Keratinocyte (primary cell): ENCODE measurements at regions not wholly inside any gene's neighbourhood (a gene's known extent, or its start where the extent isn't known, plus 50 kb on each side); places are given as distances from the start of the nearest gene placed in this dataset.

ENCODE experiments used
- DNase-seq: peaks from one replicate; pipeline ENCODE4 v3.0.0-alpha.2; 2011; ENCODE audit warnings: low read depth, missing footprints, low spot score
- FAIRE-seq: peaks from 2 replicates; lab custom pipeline; 2011; peaks lifted over from hg19 to GRCh38; lab: Jason Lieb, UNC
- H2AFZ ChIP-seq: 2 replicates; pipeline ENCODE4 v1.6.0; 2012; ENCODE audit warnings: low read length, control low read depth, inconsistent platforms; ENCODE audit not compliant: control insufficient read depth
- H3K27ac ChIP-seq: 2 replicates; pipeline ENCODE4 v1.5.1; 2011; ENCODE audit warnings: low read length; ENCODE audit not compliant: control insufficient read depth, insufficient read depth
- H3K27me3 ChIP-seq: 3 replicates; pipeline ENCODE4 v1.6.0; 2011; ENCODE audit warnings: low read length; ENCODE audit not compliant: control insufficient read depth, insufficient read depth; ENCODE audit errors: extremely low read depth
- H3K36me3 ChIP-seq, 2 experiments: 2 replicates in 1 of 2; 3 replicates in 1 of 2; pipeline ENCODE4 v1.5.1; 2011; ENCODE audit warnings: low read length in 2 of 2, mild to moderate bottlenecking in 1 of 2; ENCODE audit not compliant: control insufficient read depth in 2 of 2, insufficient read depth in 2 of 2; ENCODE audit errors: extremely low read depth in 1 of 2
- H3K4me1 ChIP-seq: 3 replicates; pipeline ENCODE4 v1.5.1; 2011; ENCODE audit warnings: low read length; ENCODE audit not compliant: control insufficient read depth, insufficient read depth; ENCODE audit errors: extremely low read depth
- H3K4me2 ChIP-seq: 3 replicates; pipeline ENCODE4 v1.6.0; 2011; ENCODE audit warnings: low read depth, low read length; ENCODE audit not compliant: control insufficient read depth, insufficient read depth; ENCODE audit errors: extremely low read depth
- H3K4me3 ChIP-seq, 3 experiments: fragments of 200-600 bp in 1 of 3; sonication (generic) in 1 of 3; 2 replicates in 2 of 3; 3 replicates in 1 of 3; pipeline ENCODE4 v1.5.1; 2011 to 2016; ENCODE audit warnings: low read length in 3 of 3, mild to moderate bottlenecking in 3 of 3, control low read depth in 2 of 3, inconsistent platforms in 1 of 3, low read depth in 1 of 3, mixed read lengths in 1 of 3, mixed run types in 1 of 3, moderate library complexity in 1 of 3; ENCODE audit not compliant: control insufficient read depth in 2 of 3, insufficient read depth in 2 of 3; ENCODE audit errors: extremely low read depth in 1 of 3
- H3K79me2 ChIP-seq: 2 replicates; pipeline ENCODE4 v1.6.0; 2012; ENCODE audit warnings: low read length; ENCODE audit not compliant: control insufficient read depth, insufficient read depth
- H3K9ac ChIP-seq: 3 replicates; pipeline ENCODE4 v1.6.0; 2011; ENCODE audit warnings: low read length; ENCODE audit not compliant: control insufficient read depth, insufficient read depth; ENCODE audit errors: extremely low read depth
- H3K9me1 ChIP-seq: 3 replicates; pipeline ENCODE4 v1.6.0; 2011; ENCODE audit warnings: low read length; ENCODE audit not compliant: control insufficient read depth, insufficient read depth; ENCODE audit errors: extremely low read depth
- H3K9me3 ChIP-seq: 2 replicates; pipeline ENCODE4 v1.5.1; 2012; ENCODE audit warnings: low read depth, low read length; ENCODE audit not compliant: control insufficient read depth
- H4K20me1 ChIP-seq: 3 replicates; pipeline ENCODE4 v1.6.0; 2011; ENCODE audit warnings: low read length; ENCODE audit not compliant: control insufficient read depth, insufficient read depth; ENCODE audit errors: extremely low read depth
- EZH2 ChIP-seq: IDR thresholded peaks from one replicate; pipeline ENCODE4 v1.6.1; 2012; ENCODE audit warnings: inconsistent platforms, mild to moderate bottlenecking, low read length, moderate library complexity
- dilution Hi-C: fragments of 300-500 bp; cut with MboI; formaldehyde crosslinking; loops from one replicate; pipeline ENCODE4 v1.7.0; 2020; ENCODE audit warnings: low sequenced_read_pairs; ENCODE audit not compliant: extremely low pct_ligation_motif_present
- TF ChIP-seq, protein P1 (sequence below), 3 experiments: IDR thresholded peaks in 1 of 3; conservative IDR thresholded peaks in 1 of 3; optimal IDR thresholded peaks in 1 of 3; 2 replicates in 2 of 3; 3 replicates in 1 of 3; pipeline versions ENCODE3 to v1.5.1; 2011; ENCODE audit warnings: low read length in 3 of 3, mild to moderate bottlenecking in 3 of 3, moderate library complexity in 2 of 3, control low read depth in 1 of 3, inconsistent platforms in 1 of 3; ENCODE audit not compliant: insufficient read depth in 2 of 3; ENCODE audit errors: extremely low read depth in 1 of 3

GRCh38 chr4:19039816-19040215 is 1018.3 kb upstream of the LCORL start:
- dilution Hi-C loops = no loop called here
- no peaks in the 10 kb centered on the region for H3K9me3 ChIP-seq

GRCh38 chr4:19038231-19038630 is 1016.7 kb upstream of the LCORL start:
- Histone ChIP-seq H4K20me1 (no peaks in the 10 kb centered on the region), H3K36me3 (no peaks in the 10 kb centered on the region), H3K79me2 (no peaks in the 10 kb centered on the region), H3K4me3 (no peak overlapping the region), H3K9me1 (no peaks in the 10 kb centered on the region), H3K9ac (no peak overlapping the region), H3K27me3 (no peaks in the 10 kb centered on the region), H3K4me1 (no peaks in the 10 kb centered on the region), H3K9me3 (no peaks in the 10 kb centered on the region), H2AFZ (no peak overlapping the region), H3K4me2 (no peak overlapping the region), H3K27ac (no peak overlapping the region)
- DNase-seq (no peak), FAIRE-seq (no peak)
- no peak for TF ChIP-seq EZH2
- TF ChIP-seq, protein P1, sequence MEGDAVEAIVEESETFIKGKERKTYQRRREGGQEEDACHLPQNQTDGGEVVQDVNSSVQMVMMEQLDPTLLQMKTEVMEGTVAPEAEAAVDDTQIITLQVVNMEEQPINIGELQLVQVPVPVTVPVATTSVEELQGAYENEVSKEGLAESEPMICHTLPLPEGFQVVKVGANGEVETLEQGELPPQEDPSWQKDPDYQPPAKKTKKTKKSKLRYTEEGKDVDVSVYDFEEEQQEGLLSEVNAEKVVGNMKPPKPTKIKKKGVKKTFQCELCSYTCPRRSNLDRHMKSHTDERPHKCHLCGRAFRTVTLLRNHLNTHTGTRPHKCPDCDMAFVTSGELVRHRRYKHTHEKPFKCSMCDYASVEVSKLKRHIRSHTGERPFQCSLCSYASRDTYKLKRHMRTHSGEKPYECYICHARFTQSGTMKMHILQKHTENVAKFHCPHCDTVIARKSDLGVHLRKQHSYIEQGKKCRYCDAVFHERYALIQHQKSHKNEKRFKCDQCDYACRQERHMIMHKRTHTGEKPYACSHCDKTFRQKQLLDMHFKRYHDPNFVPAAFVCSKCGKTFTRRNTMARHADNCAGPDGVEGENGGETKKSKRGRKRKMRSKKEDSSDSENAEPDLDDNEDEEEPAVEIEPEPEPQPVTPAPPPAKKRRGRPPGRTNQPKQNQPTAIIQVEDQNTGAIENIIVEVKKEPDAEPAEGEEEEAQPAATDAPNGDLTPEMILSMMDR (optimal IDR thresholded peaks at IDR 0.05 in 1 of 3, IDR thresholded peaks at IDR 0.05 in 1 of 3, conservative IDR thresholded peaks at IDR 0.05 in 1 of 3; ENCODE audit: extremely low read depth in 1 of 3, insufficient read depth in 2 of 3, low read length in 3 of 3) = no peak
- dilution Hi-C loops = no loop called here

More at GRCh38 chr4:19039816-19040215, 1018.3 kb upstream of the LCORL start:
- H2AFZ ChIP-seq = no peak overlapping the region
- no peak overlapping the region for H3K4me3 ChIP-seq
- DNase-seq = no peak
- no peaks in the 10 kb centered on the region for H3K36me3 ChIP-seq
- H3K27ac ChIP-seq = no peak overlapping the region
- no peak overlapping the region for H3K9ac ChIP-seq
- H4K20me1 ChIP-seq = no peaks in the 10 kb centered on the region
- no peak for FAIRE-seq
- no peaks in the 10 kb centered on the region for H3K79me2 ChIP-seq
- H3K4me1 ChIP-seq = no peaks in the 10 kb centered on the region
- no peaks in the 10 kb centered on the region for H3K27me3 ChIP-seq
- H3K4me2 ChIP-seq = no peak overlapping the region
- no peaks in the 10 kb centered on the region for H3K9me1 ChIP-seq
- no peak for TF ChIP-seq EZH2
- TF ChIP-seq, protein P1 (optimal IDR thresholded peaks at IDR 0.05 in 1 of 3, IDR thresholded peaks at IDR 0.05 in 1 of 3, conservative IDR thresholded peaks at IDR 0.05 in 1 of 3; ENCODE audit: extremely low read depth in 1 of 3, insufficient read depth in 2 of 3, low read length in 3 of 3) = no peak
